ENCODE measurements at regions not wholly inside any gene's neighbourhood (a gene's known extent, or its start where the extent isn't known, plus 50 kb on each side); places are given as distances from the start of the nearest gene placed in this dataset.

DNA sequence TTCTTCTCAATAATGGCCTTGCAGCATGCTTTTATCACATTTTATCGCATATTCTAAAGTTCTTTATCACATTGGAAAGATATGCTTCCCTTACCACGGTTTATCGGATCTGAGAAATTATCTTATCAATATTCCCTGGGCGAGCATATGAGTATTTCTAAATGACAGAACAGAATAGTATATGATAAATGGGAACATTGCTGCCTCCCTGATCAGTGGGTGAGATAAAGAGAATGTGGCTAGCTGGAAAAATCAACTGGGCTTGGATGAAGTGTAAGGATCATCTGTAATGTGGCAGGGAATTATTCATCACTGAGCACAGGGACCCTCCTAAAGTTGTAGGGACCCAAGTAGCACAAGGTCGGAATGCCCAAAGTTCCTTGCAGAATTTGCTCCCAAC, 667.4 kb upstream of the NRP1 start:
- DNase-seq: no peak

DNA sequence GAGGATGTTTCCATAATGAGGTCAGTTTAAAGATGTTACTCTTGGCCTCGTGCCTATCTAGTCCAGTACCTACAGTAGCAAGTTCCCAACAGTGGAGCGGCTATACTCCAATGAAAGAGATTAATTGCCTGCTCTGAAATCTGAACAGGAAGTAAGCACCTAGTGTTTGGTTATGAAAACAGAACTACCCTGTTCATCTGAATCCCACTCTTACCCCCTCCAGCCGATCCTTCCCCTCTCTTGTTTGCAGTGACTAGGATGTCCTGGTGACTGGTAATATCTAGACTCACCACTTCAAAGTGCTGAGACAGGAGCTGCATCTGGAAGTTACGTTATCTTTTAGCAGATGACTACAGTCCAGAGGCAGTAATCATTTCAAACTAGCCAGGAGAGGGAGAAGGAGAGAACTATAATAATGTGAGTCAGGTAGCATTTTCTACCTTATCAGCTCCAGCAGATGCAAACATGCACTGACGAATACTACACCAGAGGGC, 666.7 kb upstream of the NRP1 start:
- no peak overlapping the region for H3K27ac ChIP-seq
- DNase-seq: no peak
- no peak overlapping the region for H3K4me3 ChIP-seq
- no peaks in the 10 kb centered on the region for H3K36me3 ChIP-seq
- H3K27me3 ChIP-seq: no peaks in the 10 kb centered on the region
- H3K4me1 ChIP-seq: no peaks in the 10 kb centered on the region
- TF ChIP-seq POLR2A (IDR thresholded peaks at IDR 0.05): no peak
- TF ChIP-seq, protein P1, sequence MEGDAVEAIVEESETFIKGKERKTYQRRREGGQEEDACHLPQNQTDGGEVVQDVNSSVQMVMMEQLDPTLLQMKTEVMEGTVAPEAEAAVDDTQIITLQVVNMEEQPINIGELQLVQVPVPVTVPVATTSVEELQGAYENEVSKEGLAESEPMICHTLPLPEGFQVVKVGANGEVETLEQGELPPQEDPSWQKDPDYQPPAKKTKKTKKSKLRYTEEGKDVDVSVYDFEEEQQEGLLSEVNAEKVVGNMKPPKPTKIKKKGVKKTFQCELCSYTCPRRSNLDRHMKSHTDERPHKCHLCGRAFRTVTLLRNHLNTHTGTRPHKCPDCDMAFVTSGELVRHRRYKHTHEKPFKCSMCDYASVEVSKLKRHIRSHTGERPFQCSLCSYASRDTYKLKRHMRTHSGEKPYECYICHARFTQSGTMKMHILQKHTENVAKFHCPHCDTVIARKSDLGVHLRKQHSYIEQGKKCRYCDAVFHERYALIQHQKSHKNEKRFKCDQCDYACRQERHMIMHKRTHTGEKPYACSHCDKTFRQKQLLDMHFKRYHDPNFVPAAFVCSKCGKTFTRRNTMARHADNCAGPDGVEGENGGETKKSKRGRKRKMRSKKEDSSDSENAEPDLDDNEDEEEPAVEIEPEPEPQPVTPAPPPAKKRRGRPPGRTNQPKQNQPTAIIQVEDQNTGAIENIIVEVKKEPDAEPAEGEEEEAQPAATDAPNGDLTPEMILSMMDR (IDR thresholded peaks at IDR 0.05): no peak
- no peaks in the 10 kb centered on the region for H3K9me3 ChIP-seq

More for the DNA sequence above, 667.4 kb upstream of the NRP1 start:
- TF ChIP-seq, protein P1 (IDR thresholded peaks at IDR 0.05): no peak
- TF ChIP-seq POLR2A (IDR thresholded peaks at IDR 0.05): no peak
- Histone ChIP-seq H3K27me3 (no peaks in the 10 kb centered on the region), H3K27ac (no peak overlapping the region), H3K9me3 (no peaks in the 10 kb centered on the region), H3K36me3 (no peaks in the 10 kb centered on the region), H3K4me1 (no peaks in the 10 kb centered on the region), H3K4me3 (no peak overlapping the region)

DNA sequence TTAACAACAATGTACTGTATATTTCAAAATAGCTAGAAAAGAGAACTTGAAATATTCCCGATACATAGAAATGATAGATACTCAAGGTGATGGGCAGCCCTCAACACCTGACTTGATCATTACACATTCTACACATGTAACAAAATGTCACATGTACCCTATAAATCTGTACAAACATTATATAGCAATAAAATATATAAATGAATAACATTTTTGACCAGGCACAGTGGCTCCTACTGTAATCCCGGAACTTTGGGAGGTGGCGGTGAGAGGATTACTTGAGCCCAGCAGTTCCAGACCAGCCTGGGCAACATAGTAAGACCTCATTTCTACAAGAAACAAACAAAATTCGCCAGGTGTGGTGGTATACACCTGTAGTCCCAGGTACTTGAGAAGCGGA, 659.5 kb upstream of the NRP1 start:
- Histone ChIP-seq H3K4me1 (no peaks in the 10 kb centered on the region), H3K9me3 (no peaks in the 10 kb centered on the region), H3K27me3 (no peaks in the 10 kb centered on the region), H3K36me3 (no peaks in the 10 kb centered on the region), H3K4me3 (no peak overlapping the region), H3K27ac (no peak overlapping the region)
- TF ChIP-seq POLR2A (IDR thresholded peaks at IDR 0.05): no peak
- TF ChIP-seq, protein P1 (IDR thresholded peaks at IDR 0.05): no peak
- no peak for DNase-seq

DNA sequence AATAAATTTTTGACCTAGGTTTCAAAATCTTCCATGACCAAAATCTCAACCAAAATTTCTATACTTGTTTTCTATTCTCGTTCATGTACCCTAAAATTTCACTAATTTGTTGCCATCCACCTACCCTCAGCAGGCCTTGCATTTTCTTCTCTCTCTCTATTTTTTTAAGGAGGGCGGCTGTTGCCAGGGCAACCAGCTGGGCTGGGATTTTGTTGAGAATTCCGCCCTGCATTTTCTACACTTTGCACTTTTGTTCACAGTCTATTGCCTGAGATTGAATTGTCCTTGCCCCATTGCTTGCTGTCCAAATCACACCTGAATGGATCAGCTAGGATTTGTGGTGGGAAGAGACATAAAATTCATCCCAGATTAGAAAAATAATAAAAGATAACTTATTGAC, 657.5 kb upstream of the NRP1 start:
- H3K9me3 ChIP-seq: no peaks in the 10 kb centered on the region
- DNase-seq: no peak
- no peaks in the 10 kb centered on the region for H3K27me3 ChIP-seq
- H3K4me3 ChIP-seq: no peak overlapping the region
- TF ChIP-seq POLR2A (IDR thresholded peaks at IDR 0.05): no peak
- TF ChIP-seq, protein P1 (IDR thresholded peaks at IDR 0.05): no peak
- H3K27ac ChIP-seq: no peak overlapping the region
- no peaks in the 10 kb centered on the region for H3K36me3 ChIP-seq
- no peaks in the 10 kb centered on the region for H3K4me1 ChIP-seq

DNA sequence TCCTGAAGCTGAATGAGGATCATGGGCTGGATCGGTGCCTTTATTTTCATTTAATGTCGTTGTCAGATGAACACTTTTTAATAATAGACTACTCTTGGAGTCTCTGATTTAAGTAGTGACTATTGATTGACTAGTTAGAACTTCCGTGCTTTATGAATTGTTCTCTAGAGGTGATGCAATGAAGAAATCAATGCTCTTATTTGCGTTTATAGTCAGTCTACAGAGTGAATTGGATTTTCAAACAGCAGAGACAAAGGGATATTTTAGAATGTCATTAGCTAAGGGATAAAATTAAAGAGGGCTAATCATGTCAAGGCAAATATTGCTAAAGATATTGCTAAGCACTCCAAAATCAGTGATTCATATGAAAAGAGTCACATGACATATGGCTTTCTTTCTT, 652.0 kb upstream of the NRP1 start:
- H3K9me3 ChIP-seq: no peaks in the 10 kb centered on the region
- H3K4me1 ChIP-seq: no peaks in the 10 kb centered on the region
- no peak overlapping the region for H3K4me3 ChIP-seq
- DNase-seq: no peak
- no peaks in the 10 kb centered on the region for H3K36me3 ChIP-seq
- no peak for TF ChIP-seq POLR2A (IDR thresholded peaks at IDR 0.05)
- TF ChIP-seq, protein P1 (IDR thresholded peaks at IDR 0.05): no peak
- H3K27ac ChIP-seq: no peak overlapping the region
- no peaks in the 10 kb centered on the region for H3K27me3 ChIP-seq

DNA sequence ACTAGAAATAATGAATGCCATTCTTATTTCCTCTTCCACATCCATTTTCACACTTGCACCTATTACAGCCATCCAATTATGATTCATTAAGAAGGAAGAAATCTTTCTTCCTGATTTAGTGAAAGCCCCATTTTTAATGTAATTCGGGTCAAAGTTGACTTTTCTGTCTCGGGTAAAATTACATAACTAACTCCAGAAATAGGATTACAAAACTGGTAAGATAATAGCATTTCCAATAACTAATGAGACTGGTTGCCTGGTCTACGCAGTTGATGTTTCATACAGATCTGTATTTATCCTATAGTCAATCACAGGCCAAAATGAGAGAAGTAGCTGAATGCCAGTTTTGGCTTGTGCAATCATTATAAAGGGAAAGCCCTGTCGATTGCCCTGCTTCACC, 651.5 kb upstream of the NRP1 start:
- Histone ChIP-seq H3K4me1 (no peaks in the 10 kb centered on the region), H3K27ac (no peak overlapping the region), H3K4me3 (no peak overlapping the region), H3K9me3 (no peaks in the 10 kb centered on the region), H3K36me3 (no peaks in the 10 kb centered on the region), H3K27me3 (no peaks in the 10 kb centered on the region)
- TF ChIP-seq, protein P1 (IDR thresholded peaks at IDR 0.05): no peak
- no peak for TF ChIP-seq POLR2A (IDR thresholded peaks at IDR 0.05)
- DNase-seq: no peak
